CD1c-positive myeloid dendritic cell (primary cell): ENCODE measurements at regions not wholly inside any gene's neighbourhood (a gene's known extent, or its start where the extent isn't known, plus 50 kb on each side); places are given as distances from the start of the nearest gene placed in this dataset.
A peak's percentile ranks its signal among the peaks of the same experiment; 100 is the strongest.

Experiments
- DNase-seq: peaks from one replicate; pipeline ENCODE4 v3.0.0-alpha.2; 2016; ENCODE audit errors: extremely low spot score

GRCh38 chr20:24718277-24718676 lies 230.8 kb upstream of the CST7 start:
- no peak for DNase-seq

GRCh38 chr20:24718696-24719095 lies 230.4 kb upstream of the CST7 start:
- no peak for DNase-seq

- no peak for DNase-seq
Observed at GRCh38 chr20:24720957-24721356, 228.1 kb upstream of the CST7 start.

GRCh38 chr20:24721891-24722568 lies 227.0 kb upstream of the CST7 start:
- no peak for DNase-seq

- DNase-seq, result no peak
Observed at GRCh38 chr20:24722586-24722985, 226.5 kb upstream of the CST7 start.

GRCh38 chr20:24723186-24723585 lies 225.9 kb upstream of the CST7 start:
- DNase-seq, result peak; percentile 4

GRCh38 chr20:24723647-24724352 lies 225.3 kb upstream of the CST7 start:
- DNase-seq, result no peak

- no peak for DNase-seq
Observed at GRCh38 chr20:24724982-24725533, 224.0 kb upstream of the CST7 start.

- DNase-seq, result no peak
Observed at GRCh38 chr20:24727795-24728194, 221.3 kb upstream of the CST7 start.

- DNase-seq, result no peak
Observed at GRCh38 chr20:24729896-24730605, 219.0 kb upstream of the CST7 start.

- no peak for DNase-seq
Observed at GRCh38 chr20:24730750-24731149, 218.3 kb upstream of the CST7 start.

- no peak for DNase-seq
Observed at GRCh38 chr20:24731312-24731711, 217.8 kb upstream of the CST7 start.

- no peak for DNase-seq
Observed at GRCh38 chr20:24732076-24732475, 217.0 kb upstream of the CST7 start.

GRCh38 chr20:24732599-24732998 lies 216.5 kb upstream of the CST7 start:
- no peak for DNase-seq

GRCh38 chr20:24733416-24733815 lies 215.7 kb upstream of the CST7 start:
- DNase-seq, result no peak

- no peak for DNase-seq
Observed at GRCh38 chr20:24734139-24734538, 214.9 kb upstream of the CST7 start.

- no peak for DNase-seq
Observed at GRCh38 chr20:24735263-24735662, 213.8 kb upstream of the CST7 start.

- DNase-seq, result no peak
Observed at GRCh38 chr20:24736131-24736843, 212.8 kb upstream of the CST7 start.

- DNase-seq, result no peak
Observed at GRCh38 chr20:24736844-24737211, 212.2 kb upstream of the CST7 start.

GRCh38 chr20:24737212-24737850 lies 211.7 kb upstream of the CST7 start:
- no peak for DNase-seq

- DNase-seq, result no peak
Observed at GRCh38 chr20:24738058-24738775, 210.9 kb upstream of the CST7 start.
